Stimulated activated CD4-positive, alpha-beta T cell treated with anti-CD3 and anti-CD28 coated beads, Interleukin-4, amount 100 ng/mL, for 1 hour (primary cell): ENCODE measurements at regions not wholly inside any gene's neighbourhood (a gene's known extent, or its start where the extent isn't known, plus 50 kb on each side); places are given as distances from the start of the nearest gene placed in this dataset.

ENCODE experiments used
- DNase-seq: peaks from one replicate; pipeline ENCODE4 v3.0.0-alpha.2; 2020

GRCh38 chr12:90112666-90113065, 404.0 kb upstream of the ATP2B1 start:
- no peak for DNase-seq

GRCh38 chr12:90111791-90112580, 403.3 kb upstream of the ATP2B1 start:
- no peak for DNase-seq

- DNase-seq = no peak
Measured at GRCh38 chr12:90106568-90106967, 397.9 kb upstream of the ATP2B1 start.

GRCh38 chr12:90102957-90103652, 394.5 kb upstream of the ATP2B1 start:
- no peak for DNase-seq

GRCh38 chr12:90100579-90100978, 391.9 kb upstream of the ATP2B1 start:
- no peak for DNase-seq

GRCh38 chr12:90099288-90099687, 390.6 kb upstream of the ATP2B1 start:
- DNase-seq = no peak

- no peak for DNase-seq
Measured at GRCh38 chr12:90098132-90098779, 389.6 kb upstream of the ATP2B1 start.

- no peak for DNase-seq
Measured at GRCh38 chr12:90091809-90092208, 383.2 kb upstream of the ATP2B1 start.

- DNase-seq = no peak
Measured at GRCh38 chr12:90090929-90091651, 382.5 kb upstream of the ATP2B1 start.

GRCh38 chr12:90086281-90086680, 377.6 kb upstream of the ATP2B1 start:
- DNase-seq = no peak

- DNase-seq = no peak
Measured at GRCh38 chr12:90085494-90086274, 377.0 kb upstream of the ATP2B1 start.

- DNase-seq = no peak
Measured at GRCh38 chr12:90084018-90084417, 375.4 kb upstream of the ATP2B1 start.

- DNase-seq = no peak
Measured at GRCh38 chr12:90080616-90081015, 372.0 kb upstream of the ATP2B1 start.

GRCh38 chr12:90079529-90080210, 371.0 kb upstream of the ATP2B1 start:
- no peak for DNase-seq

- no peak for DNase-seq
Measured at GRCh38 chr12:90078344-90078743, 369.7 kb upstream of the ATP2B1 start.

- DNase-seq = no peak
Measured at GRCh38 chr12:90077756-90078155, 369.1 kb upstream of the ATP2B1 start.

- DNase-seq = no peak
Measured at GRCh38 chr12:90076851-90077319, 368.2 kb upstream of the ATP2B1 start.

GRCh38 chr12:90075685-90076084, 367.0 kb upstream of the ATP2B1 start:
- DNase-seq = no peak

- DNase-seq = no peak
Measured at GRCh38 chr12:90074086-90074485, 365.4 kb upstream of the ATP2B1 start.

- no peak for DNase-seq
Measured at GRCh38 chr12:90071996-90072395, 363.4 kb upstream of the ATP2B1 start.

- no peak for DNase-seq
Measured at GRCh38 chr12:90069711-90070110, 361.1 kb upstream of the ATP2B1 start.

- DNase-seq = no peak
Measured at GRCh38 chr12:90067791-90068190, 359.2 kb upstream of the ATP2B1 start.
